ENCODE measurements at regions not wholly inside any gene's neighbourhood (a gene's known extent, or its start where the extent isn't known, plus 50 kb on each side); places are given as distances from the start of the nearest gene placed in this dataset.

DNA sequence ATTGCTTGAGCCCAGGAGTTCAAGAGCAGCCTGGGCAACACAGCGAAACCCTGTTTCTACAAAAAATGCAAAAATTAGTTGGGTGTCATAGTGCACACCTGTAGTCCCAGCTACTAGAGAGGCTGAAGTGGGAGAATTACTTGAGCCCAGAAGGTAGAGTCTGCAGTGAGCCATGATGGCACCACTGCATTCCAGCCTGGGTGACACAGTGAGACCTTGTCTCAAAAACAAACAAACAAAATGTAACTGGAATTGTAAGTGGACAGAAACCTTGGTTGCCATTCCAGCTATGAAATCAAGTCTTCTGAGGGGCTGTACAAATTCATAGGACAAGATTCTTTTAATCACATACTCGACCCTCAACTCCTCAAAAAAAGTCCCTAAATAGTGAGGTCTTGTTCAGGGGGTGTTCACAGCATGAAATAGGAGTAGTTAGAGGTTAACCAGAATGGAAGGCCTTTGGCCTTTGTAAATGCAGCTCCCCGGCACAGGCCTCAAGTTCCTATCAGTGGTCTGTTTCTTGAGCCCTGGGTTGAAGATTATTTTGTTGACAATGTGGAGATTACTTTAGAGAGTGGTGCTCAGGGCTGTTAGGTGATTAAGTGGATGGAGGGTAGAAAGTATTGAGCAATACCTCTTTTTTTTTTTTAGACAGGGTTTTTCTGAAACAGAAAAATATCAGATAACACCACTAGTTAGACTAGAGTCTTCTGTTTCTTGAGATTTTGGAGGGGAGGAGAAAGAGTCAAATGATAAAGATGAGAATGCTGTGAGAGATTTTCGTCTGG, 138.7 kb upstream of the ZNF648 start:
- H3K4me3 ChIP-seq = no peak overlapping the region
- no peaks in the 10 kb centered on the region for H3K9me3 ChIP-seq
- H3K27me3 ChIP-seq (ENCODE audit: low read depth) = peaks cover 3% of the 10 kb centered on the region; the same call in 1 of the 2 replicates
- no peaks in the 10 kb centered on the region for H3K4me1 ChIP-seq
- in situ Hi-C loops (cut with MboI; ENCODE audit: low sequenced_read_pairs) = no loop called here
- H3K36me3 ChIP-seq (replicated peaks) = no peaks in the 10 kb centered on the region
- DNase-seq (ENCODE audit: low spot score in 2 of 2) = no peak

DNA sequence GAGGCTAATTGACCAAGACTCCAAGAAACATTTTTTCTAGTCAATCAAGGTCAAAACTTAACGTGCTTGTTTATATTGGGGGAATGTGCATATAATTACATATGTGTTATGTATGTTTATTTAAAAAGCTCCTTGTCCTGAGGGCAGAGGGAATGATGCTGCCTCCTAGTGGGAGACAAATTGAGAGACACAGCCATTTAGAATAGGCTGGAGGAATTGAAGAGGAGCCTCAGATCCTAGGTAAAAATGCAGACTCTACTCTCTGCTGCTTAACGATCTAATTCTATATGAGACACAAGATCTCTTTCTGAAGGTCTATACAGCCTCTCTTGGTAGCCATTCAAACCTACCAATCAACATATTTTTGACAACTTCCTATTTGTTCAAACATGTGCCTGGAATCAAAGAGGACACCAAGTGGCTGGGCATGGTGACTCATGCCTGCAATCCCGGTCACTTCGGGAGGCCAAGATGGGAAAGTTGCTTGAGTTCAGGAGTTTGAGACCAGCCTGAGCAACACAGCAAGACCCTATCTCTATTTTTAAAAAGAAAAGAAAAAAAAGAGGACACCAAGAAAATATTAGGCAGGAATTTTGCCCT, 136.6 kb upstream of the ZNF648 start:
- in situ Hi-C loops (cut with MboI; ENCODE audit: low sequenced_read_pairs) = loop anchor here (10.0 kb wide), 1 partner anchor 87 kb away; no protein-coding TSS in a partner anchor
- no peak for DNase-seq (ENCODE audit: low spot score in 2 of 2)

DNA sequence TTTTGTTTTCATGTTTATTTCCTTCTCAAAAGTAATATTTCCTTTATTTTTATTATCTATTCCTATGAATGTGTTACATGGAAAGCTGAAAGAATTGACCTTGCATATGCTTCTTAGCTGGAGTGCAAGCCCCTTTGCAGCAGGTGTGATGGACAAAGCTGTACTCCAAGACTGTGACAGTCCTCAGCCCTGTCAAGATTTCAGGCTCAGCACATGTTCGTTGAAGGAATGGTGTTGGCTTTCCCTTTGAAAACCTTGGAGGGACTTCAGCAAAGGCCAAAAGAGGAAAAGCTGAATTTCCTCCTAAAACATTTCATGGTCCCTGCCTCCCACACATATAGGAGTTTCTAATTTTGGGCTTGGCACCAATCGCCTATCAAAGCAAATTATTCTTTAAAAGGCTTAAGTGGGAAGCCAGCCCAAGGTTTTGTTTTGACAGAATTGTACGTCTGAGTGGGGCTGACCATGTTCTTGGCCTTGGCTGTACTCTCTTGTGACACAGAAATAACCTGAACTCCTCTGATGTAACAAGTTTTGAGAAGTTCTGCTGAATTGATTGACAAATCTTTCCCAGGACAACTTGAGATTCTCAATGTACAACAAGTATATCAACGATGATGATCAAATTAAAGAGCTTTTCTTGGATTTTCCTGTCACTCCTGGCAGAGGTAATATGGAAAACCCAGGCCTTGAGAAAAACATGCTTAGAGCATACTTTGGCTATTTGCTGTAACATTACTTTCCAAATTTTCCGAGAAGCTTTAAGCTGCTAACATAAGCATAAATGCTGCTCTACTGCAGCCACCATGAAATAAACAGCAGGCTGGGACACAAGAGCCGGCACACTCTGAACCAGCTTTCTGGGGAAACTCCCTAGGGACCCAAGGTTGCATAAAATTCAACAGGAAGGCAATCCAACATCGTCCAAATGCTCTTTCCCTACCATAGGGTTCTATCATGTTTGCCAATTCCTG, 135.7 kb upstream of the ZNF648 start:
- no peaks in the 10 kb centered on the region for H3K36me3 ChIP-seq (replicated peaks)
- H3K9me3 ChIP-seq = no peaks in the 10 kb centered on the region
- no peaks in the 10 kb centered on the region for H3K27me3 ChIP-seq (ENCODE audit: low read depth)
- H3K4me1 ChIP-seq = no peaks in the 10 kb centered on the region
- no peak overlapping the region for H3K4me3 ChIP-seq
- no peak for DNase-seq (ENCODE audit: low spot score in 2 of 2)
- in situ Hi-C loops (cut with MboI; ENCODE audit: low sequenced_read_pairs) = loop anchor here (10.0 kb wide), 1 partner anchor 88 kb away; no protein-coding TSS in a partner anchor

More for the DNA sequence above, 136.6 kb upstream of the ZNF648 start:
- H3K36me3 ChIP-seq (replicated peaks) = no peaks in the 10 kb centered on the region
- no peaks in the 10 kb centered on the region for H3K4me1 ChIP-seq
- no peaks in the 10 kb centered on the region for H3K9me3 ChIP-seq
- no peak overlapping the region for H3K4me3 ChIP-seq
- H3K27me3 ChIP-seq (ENCODE audit: low read depth) = no peaks in the 10 kb centered on the region

DNA sequence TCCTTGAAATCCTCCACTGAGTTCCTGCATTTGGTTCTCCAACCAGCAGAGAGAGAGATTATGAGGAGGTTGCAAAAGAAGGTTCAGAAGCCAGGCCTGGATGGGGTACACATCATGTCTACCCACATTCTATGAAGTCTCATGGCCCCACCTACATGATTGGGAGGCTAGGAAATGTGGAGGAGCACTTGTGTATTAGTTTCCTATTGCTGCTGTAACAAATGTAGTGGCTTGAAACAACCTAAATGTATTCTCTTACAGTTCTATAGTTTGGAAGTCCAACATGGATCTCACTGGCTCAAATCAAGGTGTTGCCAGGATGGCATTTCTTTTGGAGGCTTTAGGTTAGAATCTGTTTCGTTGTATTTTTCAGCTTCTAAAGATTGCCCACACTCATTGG, 134.2 kb upstream of the ZNF648 start:
- in situ Hi-C loops (cut with MboI; ENCODE audit: low sequenced_read_pairs) = loop anchor here (10.0 kb wide), 1 partner anchor 89 kb away; no protein-coding TSS in a partner anchor
- H3K36me3 ChIP-seq (replicated peaks) = no peaks in the 10 kb centered on the region
- no peaks in the 10 kb centered on the region for H3K4me1 ChIP-seq
- no peaks in the 10 kb centered on the region for H3K27me3 ChIP-seq (ENCODE audit: low read depth)
- H3K4me3 ChIP-seq = no peak overlapping the region
- no peak for DNase-seq (ENCODE audit: low spot score in 2 of 2)
- no peaks in the 10 kb centered on the region for H3K9me3 ChIP-seq

DNA sequence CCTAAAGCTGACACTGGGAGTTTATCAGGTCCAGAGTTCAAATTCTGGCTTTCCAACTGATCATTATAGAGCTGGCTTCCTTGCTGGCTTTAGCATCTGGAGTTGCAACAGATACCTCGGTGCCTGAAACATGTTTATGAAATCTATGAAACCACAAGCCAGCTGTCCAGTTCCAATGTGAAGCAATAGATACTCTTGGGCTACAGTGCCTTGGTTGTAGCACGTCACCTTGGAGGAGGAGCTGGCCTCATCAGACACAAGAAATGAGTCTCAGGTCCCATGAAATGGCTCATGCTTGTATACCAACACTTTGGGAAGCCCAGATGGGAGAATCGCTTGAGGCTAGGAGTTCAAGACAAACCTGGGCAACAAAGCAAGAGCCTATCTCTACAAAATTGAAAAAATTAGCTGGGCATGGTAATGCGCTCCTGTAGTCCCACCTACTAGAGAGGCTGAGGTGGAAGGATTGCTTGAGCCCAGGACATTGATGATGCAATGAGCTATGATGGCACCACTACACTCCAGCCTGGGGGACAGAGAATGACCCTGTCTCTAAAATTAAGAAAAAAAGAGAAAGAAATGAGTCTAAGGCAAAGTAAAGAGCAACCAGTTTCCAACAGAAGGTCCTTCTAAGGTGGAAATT, 132.5 kb upstream of the ZNF648 start:
- in situ Hi-C loops (cut with MboI; ENCODE audit: low sequenced_read_pairs) = loop anchor here (10.0 kb wide), 1 partner anchor 91 kb away; no protein-coding TSS in a partner anchor
- H3K27me3 ChIP-seq (ENCODE audit: low read depth) = no peaks in the 10 kb centered on the region
- no peak for DNase-seq (ENCODE audit: low spot score in 2 of 2)

DNA sequence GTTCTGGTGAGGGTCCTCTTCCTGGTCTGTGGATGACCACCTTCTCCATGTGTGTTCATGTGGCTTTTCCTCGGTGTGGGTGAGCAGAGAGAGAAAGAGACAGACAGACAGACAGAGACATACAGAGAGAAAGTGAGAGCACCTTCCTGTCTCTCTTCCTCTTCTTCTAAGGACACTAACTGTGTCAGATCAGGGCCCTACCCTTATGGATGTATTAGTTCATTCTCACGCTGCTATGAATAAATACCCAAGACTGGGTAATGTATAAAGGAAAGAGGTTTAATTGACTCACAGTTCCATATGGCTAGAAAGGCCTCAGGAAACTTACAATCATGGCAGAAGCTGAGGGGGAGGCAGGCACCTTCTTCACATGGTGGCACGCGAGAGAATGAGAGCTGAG, 131.5 kb upstream of the ZNF648 start:
- no peak for DNase-seq (ENCODE audit: low spot score in 2 of 2)
- Histone ChIP-seq H3K36me3 (replicated peaks) (no peaks in the 10 kb centered on the region), H3K27me3 (ENCODE audit: low read depth) (no peaks in the 10 kb centered on the region), H3K4me1 (no peaks in the 10 kb centered on the region), H3K9me3 (no peaks in the 10 kb centered on the region), H3K4me3 (no peak overlapping the region)
- in situ Hi-C loops (cut with MboI; ENCODE audit: low sequenced_read_pairs) = loop anchor here (10.0 kb wide), 1 partner anchor 92 kb away; no protein-coding TSS in a partner anchor

More for the DNA sequence above, 132.5 kb upstream of the ZNF648 start:
- Histone ChIP-seq H3K4me1 (no peaks in the 10 kb centered on the region), H3K36me3 (replicated peaks) (no peaks in the 10 kb centered on the region), H3K9me3 (no peaks in the 10 kb centered on the region), H3K4me3 (no peak overlapping the region)

DNA sequence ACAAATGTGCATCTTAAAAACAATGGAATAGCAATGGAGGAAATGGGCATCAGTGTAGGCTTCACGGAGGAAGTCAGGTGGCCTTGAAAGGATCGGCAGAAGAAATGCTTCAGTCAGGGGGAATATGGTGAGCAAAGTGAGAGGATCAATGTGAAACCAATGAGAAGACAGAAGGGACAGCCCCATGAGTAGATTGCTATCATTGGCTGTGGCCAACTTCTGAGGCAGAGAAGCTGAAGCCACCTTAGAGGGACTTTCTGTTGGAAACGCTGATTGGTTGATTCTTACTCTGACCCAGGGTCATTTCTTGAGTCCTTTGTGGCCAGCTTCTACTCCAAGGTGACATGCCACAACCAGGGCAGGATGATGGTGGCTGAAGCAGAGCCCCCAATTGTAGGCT, 130.7 kb upstream of the ZNF648 start:
- H3K4me3 ChIP-seq = no peak overlapping the region
- DNase-seq (ENCODE audit: low spot score in 2 of 2) = no peak
- H3K4me1 ChIP-seq = no peaks in the 10 kb centered on the region
- in situ Hi-C loops (cut with MboI; ENCODE audit: low sequenced_read_pairs) = loop anchor here (10.0 kb wide), 1 partner anchor 93 kb away; no protein-coding TSS in a partner anchor
- H3K9me3 ChIP-seq = no peaks in the 10 kb centered on the region
- no peaks in the 10 kb centered on the region for H3K36me3 ChIP-seq (replicated peaks)
- H3K27me3 ChIP-seq (ENCODE audit: low read depth) = no peaks in the 10 kb centered on the region

DNA sequence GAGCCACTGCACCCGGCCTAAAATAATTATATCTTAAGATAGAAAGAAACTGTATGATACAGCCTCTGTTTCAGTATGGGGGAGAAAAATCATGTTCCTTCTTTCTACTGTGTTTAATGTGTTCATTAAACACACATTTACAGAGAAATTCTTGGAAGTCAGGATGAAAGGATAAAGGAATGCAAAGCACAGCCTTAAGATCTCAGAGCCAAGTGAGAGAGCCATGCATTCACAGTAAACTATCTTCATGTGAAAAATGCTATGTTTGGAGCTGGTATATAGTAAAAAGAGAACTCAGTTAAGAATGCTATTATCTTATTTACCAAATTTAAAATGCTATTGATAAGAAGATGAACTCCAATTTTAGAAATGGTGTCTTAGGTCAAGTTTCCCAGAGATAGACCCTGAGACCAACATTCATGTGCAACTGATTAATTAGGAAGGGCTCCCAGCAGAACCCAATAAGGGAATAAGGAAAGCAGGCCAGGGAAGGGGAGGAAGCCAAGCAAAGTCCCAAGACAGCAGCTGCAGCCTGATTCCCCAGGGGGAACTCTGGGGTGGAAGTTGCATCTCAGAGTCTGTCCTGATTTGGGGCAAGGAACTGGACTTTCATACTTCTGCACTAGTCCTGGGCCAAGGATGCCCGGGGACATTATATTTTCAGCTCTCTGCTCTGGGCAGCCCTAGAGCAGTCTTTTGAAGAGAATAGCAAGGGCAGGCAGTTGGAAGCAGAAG, 130.0 kb upstream of the ZNF648 start:
- Histone ChIP-seq H3K4me3 (no peak overlapping the region), H3K9me3 (no peaks in the 10 kb centered on the region), H3K27me3 (ENCODE audit: low read depth) (no peaks in the 10 kb centered on the region), H3K4me1 (no peaks in the 10 kb centered on the region), H3K36me3 (replicated peaks) (no peaks in the 10 kb centered on the region)
- no peak for DNase-seq (ENCODE audit: low spot score in 2 of 2)
- in situ Hi-C loops (cut with MboI; ENCODE audit: low sequenced_read_pairs) = loop anchor here (10.0 kb wide), 1 partner anchor 93 kb away; no protein-coding TSS in a partner anchor

DNA sequence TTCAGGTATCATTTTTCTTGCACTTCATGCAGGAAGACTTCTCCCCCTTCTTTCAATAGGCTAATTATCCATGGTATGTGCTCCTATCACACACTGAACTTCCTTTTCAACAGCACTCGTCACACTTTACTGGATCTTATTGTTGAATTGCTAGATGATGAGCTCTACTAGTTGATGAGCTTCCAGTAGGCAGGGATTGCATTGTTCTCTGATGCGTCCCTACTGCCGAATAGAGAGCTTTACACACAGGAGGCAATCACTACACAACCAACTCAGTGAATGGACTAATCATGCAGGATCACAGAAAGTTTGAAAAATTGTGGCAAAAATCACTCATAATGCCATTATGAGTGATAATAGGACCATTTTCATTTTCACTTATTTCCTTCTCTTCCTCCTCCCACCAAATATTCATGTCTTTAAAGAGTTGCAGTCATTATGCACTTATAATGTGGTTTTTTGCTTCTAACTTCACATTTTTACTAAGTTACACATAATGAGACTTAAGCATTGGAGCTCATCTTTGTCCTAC, 128.1 kb upstream of the ZNF648 start:
- no peak for DNase-seq (ENCODE audit: low spot score in 2 of 2)
- no peaks in the 10 kb centered on the region for H3K27me3 ChIP-seq (ENCODE audit: low read depth)
- H3K4me3 ChIP-seq = no peak overlapping the region
- no peaks in the 10 kb centered on the region for H3K9me3 ChIP-seq
- in situ Hi-C loops (cut with MboI; ENCODE audit: low sequenced_read_pairs) = loop anchor here (10.0 kb wide), 1 partner anchor 95 kb away; no protein-coding TSS in a partner anchor
- no peaks in the 10 kb centered on the region for H3K4me1 ChIP-seq
- no peaks in the 10 kb centered on the region for H3K36me3 ChIP-seq (replicated peaks)

DNA sequence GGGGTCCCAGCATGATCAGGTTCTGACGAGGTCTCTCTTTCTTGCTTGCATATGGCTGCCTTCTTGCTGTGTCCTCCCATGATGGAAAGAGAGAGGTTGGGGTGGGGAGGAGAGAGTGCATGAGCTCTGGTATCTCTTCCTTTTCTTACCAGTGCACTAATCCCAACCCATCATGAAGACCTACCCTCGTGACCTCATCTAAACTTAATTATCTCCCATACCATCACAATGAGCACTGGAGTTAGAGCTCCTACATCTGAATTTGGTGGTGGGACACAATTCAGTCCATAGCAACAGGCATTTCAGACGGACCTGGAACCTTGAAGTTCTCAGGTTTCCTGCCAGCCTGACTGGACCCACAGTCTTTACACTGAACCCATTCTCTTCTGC, 125.2 kb upstream of the ZNF648 start:
- Histone ChIP-seq H3K4me3 (no peak overlapping the region), H3K27me3 (ENCODE audit: low read depth) (no peaks in the 10 kb centered on the region), H3K4me1 (no peaks in the 10 kb centered on the region), H3K9me3 (no peaks in the 10 kb centered on the region), H3K36me3 (replicated peaks) (no peaks in the 10 kb centered on the region)
- DNase-seq (ENCODE audit: low spot score in 2 of 2) = no peak
- in situ Hi-C loops (cut with MboI; ENCODE audit: low sequenced_read_pairs) = no loop called here

DNA sequence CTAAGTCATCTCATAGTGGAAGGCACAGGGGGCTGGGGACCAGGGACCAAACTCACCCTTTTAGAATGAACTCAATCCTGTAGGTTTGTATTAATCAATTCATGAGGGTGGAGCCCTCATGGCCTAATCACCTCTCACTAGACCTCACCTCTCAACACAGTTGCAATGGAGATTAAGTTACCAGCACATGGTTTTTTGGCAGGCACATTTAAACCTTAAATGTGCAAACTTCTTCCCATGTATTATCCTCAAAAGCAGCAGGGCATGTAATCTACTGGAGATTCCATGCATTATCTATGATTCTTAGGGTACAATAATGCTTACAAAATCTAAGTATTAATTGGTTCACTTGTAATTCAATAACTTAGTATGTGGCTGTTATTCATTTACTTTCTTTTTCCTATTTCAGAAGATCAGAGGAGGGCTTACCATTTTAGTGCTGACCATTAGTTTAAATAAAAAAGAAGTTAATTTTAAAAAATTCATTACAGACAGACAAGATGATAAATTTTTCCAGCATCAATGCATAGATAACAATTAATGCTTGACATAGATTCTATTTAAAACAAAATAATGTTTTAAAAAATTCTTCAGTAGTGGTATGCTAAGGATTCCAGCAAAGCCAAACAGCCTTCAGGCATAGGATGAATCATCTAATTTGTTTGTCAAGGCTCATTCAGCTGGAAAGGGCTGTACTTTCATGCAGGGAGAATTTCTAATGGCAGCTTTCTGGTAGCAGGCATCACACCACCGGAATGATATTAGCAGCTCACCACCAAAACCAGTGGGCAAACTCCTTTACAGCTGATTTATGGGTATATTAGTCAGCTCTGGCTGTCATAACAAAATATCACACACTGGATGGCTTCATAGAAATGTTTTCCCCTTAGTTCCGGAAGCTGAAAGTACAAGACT, 124.6 kb upstream of the ZNF648 start:
- H3K36me3 ChIP-seq (replicated peaks) = no peaks in the 10 kb centered on the region
- no peak overlapping the region for H3K4me3 ChIP-seq
- in situ Hi-C loops (cut with MboI; ENCODE audit: low sequenced_read_pairs) = no loop called here
- no peaks in the 10 kb centered on the region for H3K4me1 ChIP-seq
- H3K9me3 ChIP-seq = no peaks in the 10 kb centered on the region
- H3K27me3 ChIP-seq (ENCODE audit: low read depth) = no peaks in the 10 kb centered on the region
- no peak for DNase-seq (ENCODE audit: low spot score in 2 of 2)

DNA sequence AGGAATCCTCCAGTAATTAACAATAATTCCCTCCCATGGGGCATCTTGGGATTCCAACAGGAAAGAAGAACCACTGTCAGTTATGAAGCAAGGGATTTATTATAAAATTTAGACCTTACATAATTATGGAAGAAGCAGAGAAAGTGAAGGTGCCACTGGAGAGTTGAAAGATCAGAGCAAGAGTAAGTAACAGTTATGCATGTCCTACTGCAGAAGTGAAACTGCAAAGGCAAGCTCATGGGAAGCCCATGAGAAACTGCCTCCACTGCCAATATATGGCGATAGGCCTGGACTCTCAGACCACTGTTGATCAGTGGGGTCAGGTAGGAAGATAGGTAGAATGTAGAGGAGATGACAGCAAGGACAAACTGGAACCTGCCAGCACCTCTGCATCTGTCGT, 123.6 kb upstream of the ZNF648 start:
- no peak for DNase-seq (ENCODE audit: low spot score in 2 of 2)
- in situ Hi-C loops (cut with MboI; ENCODE audit: low sequenced_read_pairs) = no loop called here

More for the DNA sequence above, 123.6 kb upstream of the ZNF648 start:
- Histone ChIP-seq H3K9me3 (no peaks in the 10 kb centered on the region), H3K4me3 (no peak overlapping the region), H3K4me1 (no peaks in the 10 kb centered on the region), H3K36me3 (replicated peaks) (no peaks in the 10 kb centered on the region), H3K27me3 (ENCODE audit: low read depth) (no peaks in the 10 kb centered on the region)

Data from HAP-1 (cell line).